ENCODE measurements at regions not wholly inside any gene's neighbourhood (a gene's known extent, or its start where the extent isn't known, plus 50 kb on each side); places are given as distances from the start of the nearest gene placed in this dataset.
A peak's percentile ranks its signal among the peaks of the same experiment; 100 is the strongest.

- TF ChIP-seq EGR1 (IDR thresholded peaks at IDR 0.05; ENCODE audit: borderline replicate concordance, low read depth, low read length) = no peak
- 0 out of 3 replicates have a peak, but pooled peaks of 1 of the 2 experiments have one; percentile 3 for TF ChIP-seq EP300 (IDR thresholded peaks at IDR 0.05; ENCODE audit: borderline replicate concordance in 1 of 2, low read depth in 2 of 2, low read length in 2 of 2)
- no peak for TF ChIP-seq CTBP2 (IDR thresholded peaks at IDR 0.05; ENCODE audit: borderline replicate concordance, insufficient read depth, insufficient read length, low read length)
- TF ChIP-seq POLR2A (IDR thresholded peaks at IDR 0.05; ENCODE audit: control extremely low read depth in 1 of 2, low read depth in 2 of 2, low read length in 2 of 2) = peak in 1 of 2 experiments; percentile 43; a peak in 1 of 3 replicates
- TF ChIP-seq TAF7 (optimal IDR thresholded peaks at IDR 0.05; ENCODE audit: borderline replicate concordance, low read depth, low read length) = no peak
- TF ChIP-seq MAX (IDR thresholded peaks at IDR 0.05) = peak; percentile 67
- TF ChIP-seq SP2 (IDR thresholded peaks at IDR 0.05; ENCODE audit: low read length) = no peak
- no peak for TF ChIP-seq SIX5 (IDR thresholded peaks at IDR 0.05; ENCODE audit: low read depth, low read length)
- TF ChIP-seq ASH2L (IDR thresholded peaks at IDR 0.05; ENCODE audit: low read length) = no peak
- no peak for TF ChIP-seq CBX5 (IDR thresholded peaks at IDR 0.05; ENCODE audit: low read depth, low read length)
- no peak for TF ChIP-seq USF2 (IDR thresholded peaks at IDR 0.05; ENCODE audit: low read length)
- TF ChIP-seq RNF2 (IDR thresholded peaks at IDR 0.05; ENCODE audit: borderline replicate concordance, low read depth, low read length, missing control alignments, poor library complexity, severe bottlenecking) = no peak
- 0 out of 2 replicates have a peak, but pooled peaks have one; percentile 9 for TF ChIP-seq TCF12 (IDR thresholded peaks at IDR 0.05; ENCODE audit: low read depth, low read length)
- no peak for TF ChIP-seq ATF3 (IDR thresholded peaks at IDR 0.05; ENCODE audit: insufficient read depth, low read depth, low read length)
- TF ChIP-seq NANOG (IDR thresholded peaks at IDR 0.05; ENCODE audit: insufficient read depth, low read depth, low read length, poor library complexity, severe bottlenecking) = peak; percentile 5
These were observed 51.1 kb upstream of the PWP1 start (continued) for GRCh38 chr12:107634530-107634929.

All from H1 (cell line).